ENCODE measurements at regions not wholly inside any gene's neighbourhood (a gene's known extent, or its start where the extent isn't known, plus 50 kb on each side); places are given as distances from the start of the nearest gene placed in this dataset.

- TF ChIP-seq EZH2 (IDR thresholded peaks at IDR 0.05; ENCODE audit: low read length) (no peak), CTCF (optimal IDR thresholded peaks at IDR 0.05 in 1 of 3, IDR thresholded peaks at IDR 0.05 in 1 of 3, conservative IDR thresholded peaks at IDR 0.05 in 1 of 3; ENCODE audit: extremely low read depth in 1 of 3, insufficient read depth in 2 of 3, low read length in 3 of 3) (no peak)
Measured at GRCh38 chr17:12553625-12554024, 112.1 kb upstream of the MYOCD start.
